RWPE1 (cell line): ENCODE measurements at regions not wholly inside any gene's neighbourhood (a gene's known extent, or its start where the extent isn't known, plus 50 kb on each side); places are given as distances from the start of the nearest gene placed in this dataset.

ENCODE experiments used
- CTCF ChIA-PET: fragments of 350-600 bp; sonication (Branson Sonifier 250); formaldehyde crosslinking; extraction: SDS; loops from one replicate; lab custom pipeline; 2021; lab: Yijun Ruan, JAX
- POLR2A ChIA-PET: fragments of 400-600 bp; formaldehyde crosslinking; extraction: SDS; loops from one replicate; lab custom pipeline; 2020; ENCODE audit warnings: antibody characterized with exemption; ENCODE audit not compliant: low non-redundant PET; lab: Yijun Ruan, JAX
- DNase-seq: peaks from one replicate; pipeline ENCODE4 v3.0.0; 2012; ENCODE audit warnings: low spot score
- H3K27ac ChIP-seq: fragments of 450-650 bp; 2 replicates; pipeline ENCODE4 v1.5.1; 2017
- TF ChIP-seq, protein P1 (sequence below): fragments of 450-650 bp; conservative IDR thresholded peaks from 2 replicates; pipeline ENCODE4 v1.5.1; 2017; ENCODE audit warnings: low read depth, mild to moderate bottlenecking

DNA sequence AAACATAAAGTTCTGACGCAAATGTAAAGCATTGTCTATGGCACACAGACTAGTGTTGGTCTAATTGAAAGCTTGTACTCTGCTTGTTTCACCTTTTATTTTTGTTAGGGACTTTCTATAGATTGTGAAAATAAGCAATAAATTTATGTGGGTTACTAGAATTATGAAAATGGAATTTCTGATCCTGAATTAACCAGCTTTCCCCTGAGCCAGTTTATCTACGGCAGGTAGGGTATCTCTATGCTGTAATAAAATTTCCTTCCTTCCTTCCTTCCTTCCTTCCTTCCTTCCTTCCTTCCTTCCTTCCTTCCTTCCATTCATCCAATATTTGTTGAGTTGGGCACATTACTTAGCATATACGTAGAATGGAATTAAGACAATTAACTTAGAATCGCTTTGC lies 362.6 kb upstream of the SPRED2 start:
- no peak overlapping the region for H3K27ac ChIP-seq
- ChIA-PET POLR2A (no interaction called here), CTCF (interaction anchor here (0.7 kb wide), 1 partner anchor 109 kb away, joined by 3 read pairs; no protein-coding TSS in a partner anchor)
- TF ChIP-seq, protein P1, sequence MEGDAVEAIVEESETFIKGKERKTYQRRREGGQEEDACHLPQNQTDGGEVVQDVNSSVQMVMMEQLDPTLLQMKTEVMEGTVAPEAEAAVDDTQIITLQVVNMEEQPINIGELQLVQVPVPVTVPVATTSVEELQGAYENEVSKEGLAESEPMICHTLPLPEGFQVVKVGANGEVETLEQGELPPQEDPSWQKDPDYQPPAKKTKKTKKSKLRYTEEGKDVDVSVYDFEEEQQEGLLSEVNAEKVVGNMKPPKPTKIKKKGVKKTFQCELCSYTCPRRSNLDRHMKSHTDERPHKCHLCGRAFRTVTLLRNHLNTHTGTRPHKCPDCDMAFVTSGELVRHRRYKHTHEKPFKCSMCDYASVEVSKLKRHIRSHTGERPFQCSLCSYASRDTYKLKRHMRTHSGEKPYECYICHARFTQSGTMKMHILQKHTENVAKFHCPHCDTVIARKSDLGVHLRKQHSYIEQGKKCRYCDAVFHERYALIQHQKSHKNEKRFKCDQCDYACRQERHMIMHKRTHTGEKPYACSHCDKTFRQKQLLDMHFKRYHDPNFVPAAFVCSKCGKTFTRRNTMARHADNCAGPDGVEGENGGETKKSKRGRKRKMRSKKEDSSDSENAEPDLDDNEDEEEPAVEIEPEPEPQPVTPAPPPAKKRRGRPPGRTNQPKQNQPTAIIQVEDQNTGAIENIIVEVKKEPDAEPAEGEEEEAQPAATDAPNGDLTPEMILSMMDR = no peak
- no peak for DNase-seq

DNA sequence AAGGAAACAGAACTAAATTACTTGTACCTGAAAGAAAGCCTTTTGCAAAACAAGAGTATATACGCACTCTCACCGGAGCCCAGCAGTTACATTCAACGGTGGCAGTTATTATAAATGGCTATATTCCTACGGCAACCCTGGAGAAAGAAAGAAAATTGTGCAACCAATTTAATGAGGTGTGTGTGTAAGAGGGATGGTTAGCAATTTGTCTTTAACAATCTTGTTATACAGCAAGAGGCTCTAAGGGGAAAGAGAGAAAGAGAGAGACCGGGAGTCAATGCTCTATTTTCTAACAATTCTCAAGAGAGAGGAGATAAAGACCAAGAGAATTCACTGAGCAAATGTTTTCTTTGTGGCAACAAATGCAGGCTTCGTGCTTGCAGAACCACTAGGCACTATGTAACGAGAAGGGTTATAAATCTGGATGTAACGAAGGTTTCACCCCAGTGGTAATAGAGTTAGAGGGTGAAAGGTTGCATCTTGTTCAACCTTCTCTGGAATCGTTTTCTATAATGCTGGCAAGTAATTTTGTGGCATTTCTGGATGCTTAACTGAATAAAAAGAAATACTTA lies 359.1 kb upstream of the SPRED2 start:
- TF ChIP-seq, protein P1 = no peak
- no peak for DNase-seq
- CTCF ChIA-PET = no interaction called here
- H3K27ac ChIP-seq = no peak overlapping the region
- POLR2A ChIA-PET = no interaction called here

DNA sequence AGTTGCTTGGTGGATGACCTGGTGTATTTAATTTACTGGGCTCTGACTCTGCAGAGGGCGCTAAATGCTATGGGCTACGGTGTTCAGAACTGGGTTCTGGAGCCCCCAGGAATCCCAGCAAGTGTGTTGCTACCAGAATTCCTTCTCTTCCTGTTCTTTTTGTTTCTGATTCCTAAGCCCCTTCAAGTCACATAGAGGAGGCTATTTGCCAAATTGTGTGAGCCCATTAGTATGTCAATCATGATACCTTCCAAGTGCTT lies 358.2 kb upstream of the SPRED2 start:
- H3K27ac ChIP-seq = no peak overlapping the region
- POLR2A ChIA-PET = no interaction called here
- CTCF ChIA-PET = no interaction called here
- TF ChIP-seq, protein P1 = no peak
- no peak for DNase-seq

DNA sequence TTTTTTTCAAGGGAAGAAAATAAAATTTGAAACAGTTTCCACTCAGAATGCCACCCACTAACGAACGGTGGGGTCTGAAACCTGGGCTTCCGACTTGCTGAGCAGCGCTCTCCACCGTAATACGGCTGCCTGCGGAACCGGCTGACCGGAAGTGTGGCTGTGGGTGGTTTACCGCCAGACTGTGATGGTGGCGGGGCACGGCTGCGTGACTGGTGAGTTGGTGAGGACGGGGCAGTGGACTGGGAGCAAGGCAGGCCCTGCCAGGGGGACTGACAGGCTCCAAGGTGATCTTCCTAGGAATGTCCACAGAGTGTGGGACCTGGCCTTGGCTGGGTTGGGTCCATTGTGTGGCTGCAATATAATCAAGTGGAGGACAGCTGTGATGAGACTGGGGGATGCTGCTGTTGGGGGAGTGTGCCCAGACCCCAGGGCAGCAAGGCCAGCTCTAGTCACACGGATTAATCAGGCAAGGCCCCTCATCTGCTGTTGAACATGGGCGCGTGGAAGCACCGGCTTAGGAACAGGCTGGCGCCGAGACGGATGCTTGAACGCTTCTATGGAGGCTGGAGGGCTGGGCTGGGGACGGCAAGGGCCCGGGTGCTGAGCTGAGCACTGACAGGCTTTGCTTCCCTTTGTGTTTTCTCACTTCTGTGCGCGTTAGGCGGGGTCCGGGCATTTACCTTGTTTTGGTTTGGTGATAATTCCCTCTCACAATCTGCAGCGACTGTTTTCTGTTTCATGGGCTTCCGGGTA lies 357.7 kb upstream of the SPRED2 start:
- POLR2A ChIA-PET = no interaction called here
- no peak overlapping the region for H3K27ac ChIP-seq
- TF ChIP-seq, protein P1 = no peak
- CTCF ChIA-PET = no interaction called here
- DNase-seq = no peak

DNA sequence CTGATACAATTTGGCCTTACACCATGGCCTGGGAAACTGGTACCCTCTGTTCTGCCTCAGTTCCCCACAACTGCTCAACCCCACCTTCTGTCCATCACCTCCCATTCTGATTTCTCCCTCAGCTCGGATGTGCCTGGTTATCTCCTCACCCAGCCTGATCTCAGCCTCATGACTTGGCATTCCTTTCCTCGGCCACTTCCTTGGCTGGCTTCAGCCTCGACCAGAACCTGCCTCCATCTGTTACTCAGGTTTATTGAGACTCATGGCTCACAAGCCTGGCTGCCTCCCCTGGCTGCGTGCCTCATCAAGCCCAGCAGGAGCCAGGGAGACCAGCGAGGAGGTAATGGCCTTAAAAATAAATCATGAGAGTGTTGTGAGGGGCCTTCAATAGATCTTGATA lies 356.2 kb upstream of the SPRED2 start:
- CTCF ChIA-PET = no interaction called here
- TF ChIP-seq, protein P1 = no peak
- POLR2A ChIA-PET = no interaction called here
- no peak for DNase-seq
- no peak overlapping the region for H3K27ac ChIP-seq

DNA sequence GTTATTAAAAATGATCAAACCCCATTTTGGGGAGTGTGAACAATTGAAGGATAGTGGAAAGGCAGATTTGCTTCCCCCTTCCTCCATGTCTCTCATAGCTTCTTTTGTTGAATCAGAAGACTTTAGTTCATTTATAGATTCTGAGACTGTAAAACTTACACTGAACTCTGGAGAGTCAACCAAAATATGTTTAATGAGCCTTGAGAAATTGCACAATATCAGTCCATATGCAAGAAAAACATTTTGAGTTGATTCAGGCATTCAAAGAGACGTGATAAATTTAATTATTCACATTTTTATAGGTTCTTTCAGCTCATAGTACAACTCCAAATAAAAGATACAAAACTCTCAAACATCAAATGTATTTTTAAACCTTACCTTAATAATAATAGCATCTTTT lies 354.4 kb upstream of the SPRED2 start:
- TF ChIP-seq, protein P1 = no peak
- ChIA-PET CTCF (no interaction called here), POLR2A (no interaction called here)
- no peak overlapping the region for H3K27ac ChIP-seq
- DNase-seq = no peak
